ENCODE measurements at regions not wholly inside any gene's neighbourhood (a gene's known extent, or its start where the extent isn't known, plus 50 kb on each side); places are given as distances from the start of the nearest gene placed in this dataset.

DNA sequence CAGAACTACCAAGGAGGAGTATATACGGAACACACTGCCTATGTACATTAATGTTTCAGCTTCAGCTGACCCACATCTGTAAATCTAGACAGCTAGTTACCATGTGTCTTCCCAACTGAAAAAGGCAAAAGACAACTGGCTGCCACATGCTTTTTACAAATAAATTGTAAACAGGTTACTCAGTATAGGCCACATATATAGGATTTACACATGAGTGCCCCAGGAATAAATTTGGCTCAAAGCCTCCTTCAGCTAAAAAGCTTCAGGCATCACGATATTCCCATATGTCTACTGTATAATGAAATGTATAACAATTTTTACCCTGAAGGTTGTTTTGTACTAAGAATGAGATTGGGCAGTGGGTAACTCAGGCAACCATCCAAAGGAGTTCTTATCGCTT, 175.9 kb upstream of the BMP4 start:
- no peak for DNase-seq

GRCh38 chr14:54133896-54134295, 177.3 kb upstream of the BMP4 start:
- DNase-seq, result no peak

GRCh38 chr14:54135804-54136280, 179.2 kb upstream of the BMP4 start:
- no peak for DNase-seq

- DNase-seq, result no peak
Measured at GRCh38 chr14:54136894-54137613, 180.4 kb upstream of the BMP4 start.

DNA sequence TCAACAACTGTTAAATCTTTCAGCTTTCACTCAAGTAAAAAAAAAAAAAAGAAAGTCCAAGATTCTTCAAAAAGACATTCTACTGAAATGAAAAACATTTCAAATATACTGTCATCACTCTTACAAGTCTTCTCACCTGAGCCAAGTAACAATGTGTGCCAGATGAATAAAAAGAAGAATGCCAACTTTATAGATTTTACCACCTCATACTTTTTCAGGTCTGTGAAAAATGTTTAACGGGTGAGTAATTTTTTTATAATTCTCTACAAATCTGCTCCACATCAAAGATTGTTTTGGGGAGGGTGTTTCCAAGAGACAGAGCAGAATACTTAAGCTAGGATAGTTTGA, 181.0 kb upstream of the BMP4 start:
- no peak for DNase-seq

GRCh38 chr14:54138024-54138353, 181.4 kb upstream of the BMP4 start:
- no peak for DNase-seq

DNA sequence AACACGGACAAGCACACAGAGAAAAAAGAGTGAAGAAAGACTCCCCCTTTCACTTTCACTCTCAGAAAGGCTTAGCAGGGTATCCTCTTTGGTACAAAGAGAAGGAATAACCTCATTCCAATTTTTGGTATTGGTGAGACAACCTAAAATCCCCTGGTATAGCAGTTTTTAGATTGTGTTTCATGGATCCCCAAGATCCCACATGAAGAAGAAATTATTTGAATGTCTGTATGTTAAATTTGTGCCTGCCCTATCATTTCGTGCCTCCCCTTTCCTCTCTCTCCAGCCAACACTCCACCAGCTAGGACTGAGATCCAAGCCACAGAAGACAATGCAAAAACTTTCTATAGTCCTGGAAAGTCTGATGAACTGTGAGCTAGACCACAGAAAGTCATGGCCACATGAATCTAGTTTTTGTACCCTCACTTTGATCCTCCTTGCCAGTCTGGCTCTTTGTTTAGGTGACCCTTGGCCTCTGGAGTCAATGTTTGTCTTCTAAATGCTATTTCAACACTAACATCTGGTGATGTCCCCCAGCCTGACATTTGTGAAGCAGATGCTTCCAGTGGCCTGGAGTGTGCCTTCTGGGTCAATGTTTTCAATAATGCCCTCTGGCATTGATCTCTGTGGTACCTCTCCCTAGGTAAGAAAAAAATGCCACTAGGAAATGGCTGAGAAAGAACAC, 181.9 kb upstream of the BMP4 start:
- no peak for DNase-seq

DNA sequence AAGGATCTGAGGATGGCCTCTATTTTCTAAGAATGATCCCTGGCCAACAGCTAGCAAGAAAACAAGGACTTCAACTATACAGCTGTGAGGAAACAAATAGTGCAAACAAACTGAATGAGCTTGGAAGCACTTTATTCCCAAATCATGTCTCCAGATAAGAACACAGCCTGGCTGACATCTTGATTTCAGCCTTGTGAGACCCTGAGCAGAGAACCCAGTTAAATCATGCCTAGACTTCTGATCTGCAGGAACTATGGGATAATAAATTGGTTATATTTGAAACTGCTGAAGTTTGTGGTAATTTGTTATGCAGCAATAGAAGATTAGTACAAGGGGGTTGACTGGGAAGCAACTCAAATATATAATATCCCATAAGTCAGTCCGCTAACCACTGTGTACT, 183.9 kb upstream of the BMP4 start:
- DNase-seq, result no peak

- no peak for DNase-seq
Measured at GRCh38 chr14:54146601-54147000, 190.0 kb upstream of the BMP4 start.

DNA sequence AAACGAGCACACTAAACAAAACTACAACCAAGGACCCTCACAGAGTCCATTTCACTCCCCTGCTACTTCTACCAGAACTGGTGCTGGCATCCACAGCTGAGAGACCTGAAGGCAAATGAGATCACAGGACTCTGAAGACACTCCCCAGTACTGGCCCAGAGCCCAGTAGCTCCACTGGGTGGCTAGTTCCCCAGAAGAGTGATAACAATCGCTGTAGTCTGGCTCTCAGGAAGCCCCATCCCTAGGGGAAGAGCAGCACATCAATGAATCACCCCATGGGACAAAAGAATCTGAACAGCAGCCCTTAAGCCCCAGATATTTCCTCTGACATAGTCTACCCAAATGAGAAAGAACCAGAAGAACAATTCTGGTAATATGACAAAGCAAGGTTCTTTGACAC, 190.7 kb upstream of the BMP4 start:
- no peak for DNase-seq

GRCh38 chr14:54147758-54148157, 191.1 kb upstream of the BMP4 start:
- no peak for DNase-seq

DNA sequence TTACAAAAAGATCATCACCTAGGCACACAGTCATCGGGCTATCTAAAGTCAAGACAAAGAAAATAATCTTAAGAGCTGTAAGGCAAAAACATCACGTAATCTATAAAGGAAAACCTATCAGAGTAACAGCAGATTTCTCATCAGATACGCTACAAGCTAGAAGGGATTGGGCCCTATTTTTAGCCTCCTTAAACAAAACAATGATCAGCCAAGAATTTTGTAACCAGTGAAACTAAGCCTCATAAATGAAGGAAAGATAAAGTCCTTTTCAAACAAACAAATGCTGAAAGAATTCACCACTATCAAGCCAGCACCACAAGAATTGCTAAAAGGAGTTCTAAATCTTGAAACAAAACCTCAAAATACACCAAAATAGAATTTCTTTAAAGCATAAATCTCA, 191.6 kb upstream of the BMP4 start:
- no peak for DNase-seq

DNA sequence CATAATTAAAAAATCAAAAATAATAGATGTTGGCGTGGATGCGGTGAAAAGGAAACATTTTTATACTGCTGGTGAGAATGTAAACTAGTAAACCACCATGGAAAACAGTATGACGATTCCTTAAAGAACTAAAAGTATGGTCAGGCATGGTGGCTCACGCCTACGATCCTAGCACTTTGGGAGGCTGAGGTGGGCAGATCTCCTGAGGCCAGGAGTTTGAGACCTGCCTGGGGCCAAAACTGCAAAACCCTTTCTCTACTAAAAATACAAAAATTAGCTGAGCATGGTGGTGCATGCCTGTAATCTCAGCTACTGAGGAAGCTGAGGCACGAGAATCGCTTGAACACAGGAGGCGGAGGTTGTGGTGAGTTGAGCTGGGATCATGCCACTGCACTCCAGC, 195.7 kb upstream of the BMP4 start:
- DNase-seq, result no peak

DNA sequence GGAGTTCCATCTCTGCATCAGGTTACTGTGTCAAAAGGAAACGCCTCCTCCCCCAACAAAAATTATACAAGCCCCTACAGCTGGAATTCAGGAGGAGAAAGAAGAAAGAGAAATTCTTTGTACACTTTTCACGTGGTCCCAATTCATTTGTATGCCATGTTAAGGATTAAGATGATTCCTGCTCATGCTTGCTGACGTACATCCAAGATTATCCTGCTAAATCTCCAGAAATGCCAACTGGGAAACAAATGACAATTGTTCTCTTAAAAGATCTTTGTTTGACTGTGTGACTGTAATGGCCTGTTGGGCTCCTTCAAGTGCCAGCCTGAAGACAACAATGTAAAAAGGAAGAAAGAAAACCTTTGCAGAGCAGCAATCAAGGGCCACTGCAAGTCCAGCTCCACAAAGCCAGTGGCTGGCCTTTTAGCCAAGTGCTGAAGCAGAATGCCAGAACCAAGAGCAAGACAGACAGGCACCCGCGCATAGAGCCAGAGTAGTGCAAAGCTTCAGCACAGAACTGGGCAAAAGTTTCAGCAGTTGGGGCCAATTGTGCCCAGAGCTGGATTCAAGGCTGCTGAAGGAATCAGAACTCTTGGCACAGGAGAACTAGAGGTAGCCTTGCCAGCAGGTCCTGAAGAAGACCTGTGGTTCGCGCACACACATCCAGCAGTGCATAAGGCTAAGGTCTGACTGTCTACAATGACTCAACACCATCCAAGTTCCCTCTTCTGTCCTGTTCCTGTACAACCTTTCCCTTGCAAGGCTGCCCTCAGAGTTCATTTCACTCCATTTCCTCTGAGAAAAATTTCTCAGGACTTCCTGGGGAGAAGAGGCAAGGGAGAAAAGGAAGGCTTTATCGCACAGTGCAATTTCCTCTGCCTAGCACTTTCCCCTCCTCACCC, 209.7 kb upstream of the BMP4 start:
- DNase-seq, result no peak

DNA sequence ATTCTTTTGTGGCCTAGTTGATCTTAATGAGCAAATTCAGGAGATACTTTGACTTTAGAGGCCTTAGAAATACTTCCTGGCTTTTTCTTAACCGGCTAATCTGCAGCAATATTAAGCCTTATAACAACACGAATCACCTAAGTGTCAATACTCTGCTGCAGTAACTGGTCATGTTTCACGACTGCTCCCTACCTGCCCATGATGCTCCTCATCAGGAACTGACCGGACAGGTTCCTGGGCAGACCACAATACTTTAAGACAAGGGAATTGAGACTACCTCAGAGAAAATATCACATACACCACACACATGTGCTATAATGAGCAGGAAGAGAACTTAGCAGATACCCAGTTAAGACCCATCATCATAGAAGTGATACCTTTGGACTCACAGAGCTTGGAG, 211.9 kb upstream of the BMP4 start:
- no peak for DNase-seq

GRCh38 chr14:54169254-54169924, 212.8 kb upstream of the BMP4 start:
- no peak for DNase-seq

- DNase-seq, result no peak
Measured at GRCh38 chr14:54170301-54170700, 213.7 kb upstream of the BMP4 start.

GRCh38 chr14:54172114-54172513, 215.5 kb upstream of the BMP4 start:
- no peak for DNase-seq

- no peak for DNase-seq
Measured at GRCh38 chr14:54172562-54172961, 215.9 kb upstream of the BMP4 start.

GRCh38 chr14:54173802-54174201, 217.2 kb upstream of the BMP4 start:
- no peak for DNase-seq

- DNase-seq, result no peak
Measured at GRCh38 chr14:54174457-54174856, 217.8 kb upstream of the BMP4 start.

DNA sequence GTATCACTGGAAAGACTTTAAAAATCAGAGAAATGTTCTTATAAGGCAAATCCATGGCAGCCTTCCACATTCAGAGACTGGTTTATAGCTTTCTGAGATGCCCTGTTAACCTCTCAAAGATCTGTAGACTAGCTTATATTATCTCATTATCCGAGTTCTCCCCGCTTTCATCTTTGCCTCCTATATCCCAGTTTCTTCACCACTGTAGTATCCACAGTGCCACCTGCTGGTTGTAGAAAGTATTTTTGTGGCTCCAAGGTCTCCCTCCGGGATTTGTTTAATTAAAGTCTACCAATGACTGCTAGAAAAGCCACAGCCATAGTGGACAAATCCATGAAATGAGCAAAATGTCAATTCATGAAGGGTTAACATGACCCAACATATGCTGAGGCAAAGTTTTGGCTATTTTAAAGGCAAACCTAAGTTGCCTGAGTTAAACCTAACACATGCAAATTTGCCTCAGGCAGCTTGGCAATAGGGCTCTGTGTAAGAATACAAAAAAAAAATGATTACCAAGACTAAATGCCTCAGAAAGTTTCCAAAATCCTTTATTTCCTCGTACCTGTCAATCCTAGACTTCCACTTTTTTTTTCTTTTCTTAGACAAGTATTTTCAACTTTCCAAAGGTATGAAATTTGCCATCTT, 218.8 kb upstream of the BMP4 start:
- DNase-seq, result peak; percentile 45

GRCh38 chr14:54177019-54177418, 219.8 kb upstream of the CDKN3 start:
- no peak for DNase-seq
